Testis (tissue), 2 donors: ENCODE measurements at regions not wholly inside any gene's neighbourhood (a gene's known extent, or its start where the extent isn't known, plus 50 kb on each side); places are given as distances from the start of the nearest gene placed in this dataset.
"Not testable (repeated sequence)": the region's sequence is repeated elsewhere in the genome, so short reads cannot be mapped to it uniquely, and the experiment has no call there.

Experiments
- DNase-seq: peaks from one replicate; pipeline ENCODE4 v3.0.0-alpha.2; 2019
- H3K27ac ChIP-seq, 2 donors: fragments of 200-600 bp; sonication (generic); one replicate each; pipeline ENCODE4 v1.5.1; 2019
- H3K27me3 ChIP-seq: fragments of 200-600 bp; sonication (generic); one replicate; pipeline ENCODE4 v1.5.1; 2019
- H3K36me3 ChIP-seq: fragments of 200-600 bp; sonication (generic); one replicate; pipeline ENCODE4 v1.5.1; 2017; ENCODE audit warnings: low read depth; ENCODE audit errors: missing control alignments
- H3K4me1 ChIP-seq: fragments of 200-600 bp; sonication (generic); one replicate; pipeline ENCODE4 v1.5.1; 2019
- H3K4me3 ChIP-seq, 2 donors: fragments of 200-600 bp; sonication (generic); one replicate each; pipeline ENCODE4 v1.5.1; 2017 to 2019
- H3K9me3 ChIP-seq: fragments of 200-600 bp; sonication (generic); one replicate; pipeline ENCODE4 v1.5.1; 2017
- POLR2A ChIP-seq: fragments of 450-650 bp; IDR thresholded peaks from one replicate; pipeline ENCODE4 v1.6.1; 2017; ENCODE audit warnings: antibody characterized with exemption, mild to moderate bottlenecking, moderate library complexity
- WGBS, 2 donors: methylation state at CpG; one replicate each; pipeline ENCODE4 v1.1.5; 2018; 5-methylcytosine and 5-hydroxymethylcytosine counted together
- intact Hi-C: fragments of 100-400 bp; cut with DNase I; formaldehyde crosslinking; loops from one replicate; pipeline ENCODE4 v1.15.1; 2023; ENCODE audit warnings: low total_unique reads
- TF ChIP-seq, protein P1 (sequence below), 3 experiments: fragments of 450-650 bp in 2 of 3; fragments of 200-600 bp in 1 of 3; sonication (generic) in 1 of 3; IDR thresholded peaks; one replicate each; pipeline ENCODE4 v1.5.1; 2016 to 2019; ENCODE audit warnings: antibody characterized with exemption in 3 of 3, mild to moderate bottlenecking in 2 of 3, moderate library complexity in 1 of 3

DNA sequence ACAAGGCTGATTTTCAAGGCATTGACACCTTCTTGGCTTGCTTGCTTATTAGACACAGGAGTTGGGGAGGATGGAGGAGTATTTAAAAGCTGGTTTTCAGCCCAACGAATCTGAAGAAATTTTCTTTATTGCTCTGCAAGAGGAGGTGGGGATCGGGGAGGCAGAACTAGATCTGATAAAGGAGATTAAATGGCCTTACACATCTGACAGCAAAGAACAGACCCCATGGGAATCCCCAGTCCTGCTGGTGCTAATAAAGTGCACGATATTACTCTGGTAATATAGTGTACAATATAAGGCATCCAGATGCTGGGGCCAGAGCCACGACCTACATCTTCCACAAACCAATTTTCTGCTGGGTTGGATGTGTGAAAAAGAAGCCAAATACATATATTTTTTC is 323.0 kb downstream of the OMA1 start:
- no peak for TF ChIP-seq POLR2A
- TF ChIP-seq, protein P1, sequence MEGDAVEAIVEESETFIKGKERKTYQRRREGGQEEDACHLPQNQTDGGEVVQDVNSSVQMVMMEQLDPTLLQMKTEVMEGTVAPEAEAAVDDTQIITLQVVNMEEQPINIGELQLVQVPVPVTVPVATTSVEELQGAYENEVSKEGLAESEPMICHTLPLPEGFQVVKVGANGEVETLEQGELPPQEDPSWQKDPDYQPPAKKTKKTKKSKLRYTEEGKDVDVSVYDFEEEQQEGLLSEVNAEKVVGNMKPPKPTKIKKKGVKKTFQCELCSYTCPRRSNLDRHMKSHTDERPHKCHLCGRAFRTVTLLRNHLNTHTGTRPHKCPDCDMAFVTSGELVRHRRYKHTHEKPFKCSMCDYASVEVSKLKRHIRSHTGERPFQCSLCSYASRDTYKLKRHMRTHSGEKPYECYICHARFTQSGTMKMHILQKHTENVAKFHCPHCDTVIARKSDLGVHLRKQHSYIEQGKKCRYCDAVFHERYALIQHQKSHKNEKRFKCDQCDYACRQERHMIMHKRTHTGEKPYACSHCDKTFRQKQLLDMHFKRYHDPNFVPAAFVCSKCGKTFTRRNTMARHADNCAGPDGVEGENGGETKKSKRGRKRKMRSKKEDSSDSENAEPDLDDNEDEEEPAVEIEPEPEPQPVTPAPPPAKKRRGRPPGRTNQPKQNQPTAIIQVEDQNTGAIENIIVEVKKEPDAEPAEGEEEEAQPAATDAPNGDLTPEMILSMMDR (IDR thresholded peaks at IDR 0.05) = no peak
- no peak overlapping the region for H3K27ac ChIP-seq
- intact Hi-C loops = no loop called here
- no peak for DNase-seq
- WGBS, 2 donors = 76 to 85% methylated on average over 4 of the region's 4 CpGs
- H3K27me3 ChIP-seq = no peaks in the 10 kb centered on the region
- no peaks in the 10 kb centered on the region for H3K9me3 ChIP-seq
- no peaks in the 10 kb centered on the region for H3K4me1 ChIP-seq
- H3K4me3 ChIP-seq = no peak overlapping the region
- no peaks in the 10 kb centered on the region for H3K36me3 ChIP-seq

DNA sequence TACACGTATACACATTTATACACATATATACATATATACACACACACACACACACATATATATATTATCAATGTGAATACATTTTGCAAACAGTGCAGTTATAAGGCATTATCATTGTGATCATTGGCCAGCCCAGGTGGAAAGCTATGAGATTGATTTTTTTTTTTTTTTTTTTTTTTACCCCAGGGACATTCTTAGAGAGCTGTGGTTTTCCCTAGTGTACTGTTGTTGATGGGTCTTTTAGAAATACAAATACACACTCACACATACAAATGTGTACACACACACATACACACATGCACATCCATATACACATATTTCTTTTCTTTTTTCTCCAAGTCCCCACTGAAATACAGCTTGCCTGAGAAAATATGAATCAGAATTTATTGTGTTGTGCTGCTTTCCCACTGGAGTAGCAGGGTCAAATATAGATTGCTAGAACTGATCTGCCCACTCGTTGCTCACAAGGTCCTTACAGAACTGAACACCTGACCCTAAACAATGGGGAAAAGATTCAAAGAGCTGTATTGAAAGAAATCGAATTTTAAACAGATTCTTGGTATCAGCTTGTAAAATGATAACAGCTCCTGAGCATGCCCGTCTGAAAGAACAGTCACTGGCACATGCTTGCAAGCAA is 325.6 kb downstream of the OMA1 start:
- WGBS, 2 donors = 54 to 75% methylated on average over 4 of the region's 4 CpGs
- no peak overlapping the region for H3K27ac ChIP-seq
- no peaks in the 10 kb centered on the region for H3K9me3 ChIP-seq
- TF ChIP-seq, protein P1 (IDR thresholded peaks at IDR 0.05) = no peak
- H3K27me3 ChIP-seq = no peaks in the 10 kb centered on the region
- H3K4me1 ChIP-seq = no peaks in the 10 kb centered on the region
- no peak overlapping the region for H3K4me3 ChIP-seq
- intact Hi-C loops = no loop called here
- no peak for DNase-seq
- H3K36me3 ChIP-seq = no peaks in the 10 kb centered on the region

DNA sequence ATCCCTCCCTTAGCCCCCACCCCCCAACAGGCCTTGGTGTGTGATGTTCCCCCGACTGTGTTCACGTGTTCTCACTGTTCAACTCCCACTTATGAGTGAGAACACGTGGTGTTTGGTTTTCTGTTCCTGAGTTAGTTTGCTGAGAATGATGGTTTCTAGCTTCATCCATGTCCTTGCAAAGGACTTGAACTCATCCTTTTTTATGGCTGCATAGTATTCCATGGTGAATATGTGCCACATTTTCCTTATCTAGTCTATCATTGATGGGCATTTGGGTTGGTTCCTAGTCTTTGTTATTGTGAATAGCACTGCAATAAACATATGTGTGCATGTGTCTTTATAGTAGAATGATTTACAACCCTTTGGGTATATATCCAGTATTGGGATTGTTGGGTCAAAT is 330.4 kb downstream of the OMA1 start:
- H3K36me3 ChIP-seq, H3K27me3 ChIP-seq, H3K27ac ChIP-seq, H3K4me1 ChIP-seq, H3K4me3 ChIP-seq, H3K9me3 ChIP-seq, intact Hi-C loops, DNase-seq: not testable (repeated sequence)
- WGBS, 2 donors = 94 to 95% methylated on average over 3 of the region's 3 CpGs

DNA sequence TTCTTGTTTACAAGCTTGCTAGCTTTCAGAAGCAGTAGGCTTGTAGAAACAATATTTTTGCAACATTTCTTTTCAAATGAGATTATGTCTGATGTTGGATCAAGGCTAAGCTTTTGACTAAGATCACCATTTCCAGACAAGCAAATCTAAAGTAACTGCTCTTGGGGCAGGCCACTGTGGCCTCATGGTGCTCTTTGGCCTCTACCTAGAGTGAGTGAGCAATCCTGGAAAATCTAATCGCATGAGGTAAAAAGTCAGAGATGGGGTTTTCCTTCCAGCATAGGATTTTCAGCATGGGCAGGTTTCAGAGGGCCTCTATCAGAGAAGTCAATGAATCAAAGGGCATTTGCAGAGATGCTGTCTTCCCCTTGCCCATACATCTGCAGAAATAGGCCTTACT is 331.9 kb downstream of the OMA1 start:
- Histone ChIP-seq H3K4me3 (no peak overlapping the region), H3K36me3 (no peaks in the 10 kb centered on the region), H3K9me3 (no peaks in the 10 kb centered on the region), H3K27ac (no peak overlapping the region), H3K27me3 (no peaks in the 10 kb centered on the region), H3K4me1 (no peaks in the 10 kb centered on the region)
- no peak for DNase-seq
- TF ChIP-seq, protein P1 (IDR thresholded peaks at IDR 0.05) = no peak
- no peak for TF ChIP-seq POLR2A
- intact Hi-C loops = no loop called here
- 88 to 90% methylated on average over 1 of the region's 1 CpG for WGBS, 2 donors

DNA sequence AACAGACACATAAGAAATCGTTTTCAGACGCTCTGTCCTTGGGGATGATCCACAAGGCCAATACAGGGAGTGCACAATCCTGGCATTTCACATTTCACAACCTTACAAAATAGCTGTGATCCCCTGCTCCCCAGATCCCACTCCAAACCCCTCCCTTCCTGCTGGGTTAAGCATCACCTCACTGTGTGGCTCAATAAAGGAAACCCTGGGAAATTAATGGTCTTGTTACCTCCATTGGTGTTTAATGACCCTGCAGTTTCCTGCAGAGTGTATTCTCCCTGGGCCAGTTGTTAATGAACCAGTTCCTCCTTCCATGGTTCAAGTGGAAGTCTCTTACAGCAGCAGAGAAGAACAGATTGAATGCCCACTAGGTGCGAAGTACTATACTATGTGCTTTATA is 334.7 kb downstream of the OMA1 start:
- no peaks in the 10 kb centered on the region for H3K36me3 ChIP-seq
- 38 to 64% methylated on average over 3 of the region's 3 CpGs for WGBS, 2 donors

More for the DNA sequence above, 334.7 kb downstream of the OMA1 start:
- no peak for DNase-seq
- no peak overlapping the region for H3K27ac ChIP-seq
- TF ChIP-seq POLR2A = no peak
- TF ChIP-seq, protein P1 (IDR thresholded peaks at IDR 0.05) = no peak
- H3K9me3 ChIP-seq = no peaks in the 10 kb centered on the region
- H3K4me1 ChIP-seq = no peaks in the 10 kb centered on the region
- no peak overlapping the region for H3K4me3 ChIP-seq
- intact Hi-C loops = no loop called here
- H3K27me3 ChIP-seq = no peaks in the 10 kb centered on the region
